HCT116 (cell line): ENCODE measurements at regions not wholly inside any gene's neighbourhood (a gene's known extent, or its start where the extent isn't known, plus 50 kb on each side); places are given as distances from the start of the nearest gene placed in this dataset.

Source experiments
- ATAC-seq: fragments of 200-7000 bp; cut with Tn5 transposase; 2 replicates; pipeline ENCODE4 v1.9.1; 2020; ENCODE audit warnings: mild to moderate bottlenecking, moderate library complexity
- BruUV-seq: library from RNA; stranded (reverse); fragments of 400-500 nt; replicated peaks from 2 replicates; lab custom pipeline; 2021; lab: Mats Ljungman, UMichigan
- CTCF ChIA-PET: fragments of 300-600 bp; sonication (Branson Sonifier 250); formaldehyde crosslinking; loops from one replicate; lab custom pipeline; 2021; ENCODE audit warnings: antibody characterized with exemption; lab: Charles Lee
- POLR2A ChIA-PET: fragments of 300-600, 350-600 bp; sonication (Branson Sonifier 250); formaldehyde crosslinking; loops from one replicate; lab custom pipeline; 2021; ENCODE audit warnings: antibody characterized with exemption; lab: Charles Lee
- RAD21 ChIA-PET, 2 experiments: fragments of 300-600 bp; sonication (Branson Sonifier 250); formaldehyde crosslinking; loops; one replicate each; lab custom pipeline; 2023; ENCODE audit warnings: low total read pairs in 2 of 2; ENCODE audit not compliant: uncharacterized antibody in 2 of 2, unreplicated experiment in 2 of 2, low non-redundant PET in 1 of 2; lab: Charles Lee
- DNase-seq: peaks from one replicate; pipeline ENCODE4 v3.0.0-alpha.2; 2010; ENCODE audit warnings: low read depth, low spot score
- H2AFZ ChIP-seq: fragments of 200-600 bp; shearing (Covaris generic), sonication (generic); 2 replicates; pipeline ENCODE4 v1.6.1; 2017; ENCODE audit warnings: low read depth, mixed run types, mixed read lengths, antibody characterized with exemption, low read length; ENCODE audit not compliant: poor library complexity, severe bottlenecking
- H3K27ac ChIP-seq: 2 replicates; pipeline ENCODE4 v1.5.1; 2012; ENCODE audit warnings: low read depth, low read length
- H3K27me3 ChIP-seq: fragments of 200-600 bp; sonication (generic); 2 replicates; pipeline ENCODE4 v1.6.1; 2016; ENCODE audit warnings: mixed run types, low read length, mixed read lengths; ENCODE audit not compliant: insufficient read depth
- H3K36me3 ChIP-seq, 2 experiments: fragments of 200-500 bp in 1 of 2; fragments of 200-600 bp in 1 of 2; sonication (Bioruptor generic) in 1 of 2; sonication (generic) in 1 of 2; 2 replicates each; pipeline versions ENCODE4 v1.5.1 to v1.6.1; 2014 to 2016; ENCODE audit warnings: low read length in 2 of 2, inconsistent platforms in 1 of 2, mixed read lengths in 1 of 2, mixed run types in 1 of 2; ENCODE audit not compliant: insufficient read depth in 2 of 2, control insufficient read depth in 1 of 2
- H3K4me1 ChIP-seq, 2 experiments: fragments of 200-600 bp in 1 of 2; sonication (generic) in 1 of 2; 2 replicates each; pipeline versions ENCODE4 v1.5.1 to v1.6.1; 2012 to 2017; ENCODE audit warnings: low read length in 2 of 2, inconsistent platforms in 1 of 2, mild to moderate bottlenecking in 1 of 2, mixed read lengths in 1 of 2, mixed run types in 1 of 2, moderate library complexity in 1 of 2; ENCODE audit not compliant: insufficient read depth in 2 of 2, control insufficient read depth in 1 of 2
- H3K4me2 ChIP-seq: fragments of 200-600 bp; sonication (generic); 2 replicates; pipeline ENCODE4 v1.6.1; 2017; ENCODE audit warnings: mixed run types, low read length, mixed read lengths
- H3K4me3 ChIP-seq, 2 experiments: fragments of 200-600 bp in 1 of 2; sonication (generic) in 1 of 2; replicated peaks in 1 of 2; 2 replicates each; pipeline ENCODE4 v1.5.1; 2011 to 2016; ENCODE audit warnings: low read length in 2 of 2, control low read depth in 1 of 2, low read depth in 1 of 2, mild to moderate bottlenecking in 1 of 2, mixed read lengths in 1 of 2, mixed run types in 1 of 2
- H3K79me2 ChIP-seq: fragments of 200-600 bp; sonication (generic); 2 replicates; pipeline ENCODE4 v1.6.1; 2017; ENCODE audit warnings: mild to moderate bottlenecking, mixed run types, low read length, moderate library complexity, mixed read lengths; ENCODE audit not compliant: insufficient read depth
- H3K9ac ChIP-seq: fragments of 200-600 bp; sonication (generic); 2 replicates; pipeline ENCODE4 v1.6.1; 2016; ENCODE audit warnings: low read length, mixed read lengths
- H3K9me2 ChIP-seq: fragments of 200-600 bp; sonication (generic), shearing (Covaris generic); 2 replicates; pipeline ENCODE4 v1.6.1; 2017; ENCODE audit warnings: mixed run types, mild to moderate bottlenecking, moderate library complexity; ENCODE audit not compliant: insufficient read depth
- H3K9me3 ChIP-seq, 2 experiments: fragments of 200-500 bp in 1 of 2; fragments of 200-600 bp in 1 of 2; sonication (Bioruptor generic) in 1 of 2; sonication (generic) in 1 of 2; 2 replicates each; pipeline ENCODE4 v1.6.1; 2014 to 2017; ENCODE audit warnings: low read length in 2 of 2, mixed read lengths in 2 of 2, inconsistent platforms in 1 of 2, low read depth in 1 of 2, mild to moderate bottlenecking in 1 of 2, mixed run types in 1 of 2, moderate library complexity in 1 of 2; ENCODE audit not compliant: control insufficient read depth in 1 of 2, insufficient read depth in 1 of 2
- H4K20me1 ChIP-seq: fragments of 200-600 bp; sonication (generic), shearing (Covaris generic); 2 replicates; pipeline ENCODE4 v1.6.1; 2017; ENCODE audit warnings: mixed run types, mild to moderate bottlenecking, moderate library complexity; ENCODE audit not compliant: insufficient read depth
- CBX3 ChIP-seq: IDR thresholded peaks from 2 replicates; pipeline ENCODE4 v1.6.1; 2012; ENCODE audit warnings: low read depth
- SIN3A ChIP-seq: IDR thresholded peaks from 2 replicates; pipeline ENCODE4 v1.6.1; 2012; ENCODE audit warnings: low read depth
- TCF7L2 ChIP-seq: IDR thresholded peaks from 2 replicates; pipeline ENCODE4 v1.7.0; 2011; ENCODE audit warnings: borderline replicate concordance, inconsistent platforms; ENCODE audit not compliant: insufficient read depth, insufficient read length; ENCODE audit errors: extremely low read depth
- ZFX ChIP-seq: fragments of 450-650 bp; IDR thresholded peaks from 2 replicates; pipeline ENCODE4 v1.6.1; 2017
- intact Hi-C: fragments of 100-400 bp; cut with micrococcal nuclease; formaldehyde crosslinking; loops from 2 replicates; pipeline ENCODE4 v1.10.0; 2022
- TF ChIP-seq, protein P1 (sequence below): IDR thresholded peaks from 2 replicates; pipeline ENCODE4 v1.6.1; 2011; ENCODE audit warnings: mild to moderate bottlenecking, low read length, moderate library complexity; ENCODE audit not compliant: insufficient replicate concordance; ENCODE audit errors: extremely low read depth
- TF ChIP-seq, protein P2 (sequence below): IDR thresholded peaks from 2 replicates; pipeline ENCODE4 v1.6.1; 2012

DNA sequence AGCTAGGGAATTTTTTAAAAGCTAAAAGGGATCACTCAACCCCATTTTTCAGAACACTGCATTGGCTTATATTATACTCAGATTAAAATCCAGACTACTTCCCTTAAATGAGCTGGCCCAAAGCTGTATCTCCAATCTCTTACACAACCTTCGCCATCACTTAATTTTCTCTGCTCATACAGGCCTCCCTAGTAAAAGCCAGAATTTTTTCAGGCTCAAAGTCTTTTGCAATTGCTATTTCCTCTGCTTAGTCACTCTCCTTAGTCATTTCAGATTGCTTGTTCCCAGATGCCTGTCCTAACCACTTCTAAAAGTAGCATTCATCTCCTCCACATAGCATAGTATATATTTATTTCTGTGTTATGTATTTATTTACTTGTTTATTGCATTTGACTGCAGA, 1587.9 kb upstream of the ADGRL3 start (continued):
- TF ChIP-seq CBX3 (no peak), ZFX (no peak), TCF7L2 (no peak), SIN3A (no peak)
- TF ChIP-seq, protein P1, sequence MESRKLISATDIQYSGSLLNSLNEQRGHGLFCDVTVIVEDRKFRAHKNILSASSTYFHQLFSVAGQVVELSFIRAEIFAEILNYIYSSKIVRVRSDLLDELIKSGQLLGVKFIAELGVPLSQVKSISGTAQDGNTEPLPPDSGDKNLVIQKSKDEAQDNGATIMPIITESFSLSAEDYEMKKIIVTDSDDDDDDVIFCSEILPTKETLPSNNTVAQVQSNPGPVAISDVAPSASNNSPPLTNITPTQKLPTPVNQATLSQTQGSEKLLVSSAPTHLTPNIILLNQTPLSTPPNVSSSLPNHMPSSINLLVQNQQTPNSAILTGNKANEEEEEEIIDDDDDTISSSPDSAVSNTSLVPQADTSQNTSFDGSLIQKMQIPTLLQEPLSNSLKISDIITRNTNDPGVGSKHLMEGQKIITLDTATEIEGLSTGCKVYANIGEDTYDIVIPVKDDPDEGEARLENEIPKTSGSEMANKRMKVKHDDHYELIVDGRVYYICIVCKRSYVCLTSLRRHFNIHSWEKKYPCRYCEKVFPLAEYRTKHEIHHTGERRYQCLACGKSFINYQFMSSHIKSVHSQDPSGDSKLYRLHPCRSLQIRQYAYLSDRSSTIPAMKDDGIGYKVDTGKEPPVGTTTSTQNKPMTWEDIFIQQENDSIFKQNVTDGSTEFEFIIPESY = no peak

DNA sequence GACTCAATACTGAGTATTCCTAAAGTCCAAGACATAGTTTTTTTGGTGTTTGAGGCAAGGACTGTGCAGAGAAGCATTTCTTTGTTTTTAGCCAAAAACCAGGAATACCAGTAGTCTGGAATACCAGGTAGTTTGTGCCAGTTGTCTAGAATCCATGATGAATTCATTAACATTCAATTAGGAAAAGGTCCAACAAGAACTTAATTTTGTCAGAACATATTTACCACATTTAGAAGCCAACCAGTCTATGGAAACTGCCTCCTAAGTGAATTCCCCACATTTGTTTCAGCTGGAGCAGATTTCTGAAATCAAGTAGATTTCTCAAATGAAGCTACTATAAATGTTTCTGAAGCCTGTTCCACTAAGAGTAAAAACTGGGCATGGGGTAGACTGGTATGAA, 1584.8 kb upstream of the ADGRL3 start:
- CTCF ChIA-PET = no interaction called here
- Histone ChIP-seq H2AFZ (no peak overlapping the region), H3K27ac (no peak overlapping the region), H3K79me2 (no peaks in the 10 kb centered on the region), H3K9ac (no peak overlapping the region), H3K4me3 (no peak overlapping the region), H3K9me2 (no peaks in the 10 kb centered on the region), H4K20me1 (no peaks in the 10 kb centered on the region), H3K9me3 (peaks cover 14 to 16% of the 10 kb centered on the region in 2 experiments; a peak in 2 of 4 replicates), H3K36me3 (no peaks in the 10 kb centered on the region), H3K27me3 (no peaks in the 10 kb centered on the region), H3K4me1 (no peaks in the 10 kb centered on the region), H3K4me2 (no peak overlapping the region)
- ATAC-seq = no peak
- intact Hi-C loops = no loop called here
- POLR2A ChIA-PET = no interaction called here
- no peak for DNase-seq
- RAD21 ChIA-PET = no interaction called here
- no TSS peak for BruUV-seq
- TF ChIP-seq, protein P2, sequence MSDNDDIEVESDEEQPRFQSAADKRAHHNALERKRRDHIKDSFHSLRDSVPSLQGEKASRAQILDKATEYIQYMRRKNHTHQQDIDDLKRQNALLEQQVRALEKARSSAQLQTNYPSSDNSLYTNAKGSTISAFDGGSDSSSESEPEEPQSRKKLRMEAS = no peak
